HuH-7.5 (cell line): ENCODE measurements at regions not wholly inside any gene's neighbourhood (a gene's known extent, or its start where the extent isn't known, plus 50 kb on each side); places are given as distances from the start of the nearest gene placed in this dataset.

Source experiments
- DNase-seq: peaks from one replicate; pipeline ENCODE4 v3.0.0; 2011; ENCODE audit warnings: low spot score

DNA sequence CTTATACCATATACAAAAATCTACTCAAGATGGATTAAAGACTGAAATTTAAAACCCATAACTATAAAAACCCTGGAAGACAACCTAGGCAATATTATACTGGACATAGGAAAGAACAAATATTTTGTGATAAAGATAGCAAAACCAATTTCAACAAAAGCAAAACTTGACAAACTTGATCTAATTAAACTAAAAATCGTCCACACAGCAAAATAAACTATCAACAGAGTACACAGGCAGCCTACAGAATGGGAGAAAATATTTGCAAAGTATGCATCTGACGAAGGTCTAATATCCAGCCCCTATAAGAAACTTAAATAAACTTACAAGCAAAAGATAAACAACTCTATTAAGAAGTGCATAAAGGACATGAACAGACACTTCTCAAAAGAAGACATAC lies 240.1 kb downstream of the HGF start:
- DNase-seq, result no peak

DNA sequence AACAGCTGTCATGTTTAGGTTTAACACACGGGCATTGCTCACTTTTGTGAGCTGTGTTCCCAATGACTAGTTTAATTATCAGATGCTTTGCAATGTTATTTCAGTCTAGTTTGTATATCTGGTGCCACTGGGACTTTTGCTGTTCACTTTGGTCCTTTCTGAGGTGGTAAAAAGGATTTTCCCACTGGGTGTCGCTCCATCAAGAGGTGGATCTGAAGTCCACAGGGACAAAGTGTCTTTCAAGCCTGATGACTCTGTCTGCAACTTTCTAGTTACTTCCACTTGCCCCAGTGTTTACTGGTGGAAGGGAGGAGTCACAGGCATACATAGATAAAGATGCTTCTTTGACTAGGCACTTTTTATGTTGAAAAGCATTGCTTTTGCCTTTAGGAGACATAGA lies 242.2 kb downstream of the HGF start:
- no peak for DNase-seq

DNA sequence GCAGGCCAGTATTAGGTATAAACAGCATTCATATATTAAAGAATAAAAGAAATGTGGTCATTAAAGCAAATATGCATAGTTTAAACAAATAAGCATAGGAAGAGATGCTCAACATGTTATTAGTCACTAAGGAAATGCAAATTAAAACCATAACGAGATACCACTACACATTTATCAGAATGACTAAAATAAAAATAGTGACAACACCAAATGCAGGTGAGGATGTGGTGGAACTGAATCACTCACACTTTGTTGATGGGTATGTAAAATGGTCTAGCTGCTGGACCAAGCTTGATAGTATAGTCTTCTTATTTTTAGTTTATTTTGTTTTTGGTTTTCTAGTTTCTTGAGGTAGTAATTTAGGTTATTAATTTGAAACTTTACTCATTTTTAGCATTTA lies 242.9 kb downstream of the HGF start:
- DNase-seq, result no peak

DNA sequence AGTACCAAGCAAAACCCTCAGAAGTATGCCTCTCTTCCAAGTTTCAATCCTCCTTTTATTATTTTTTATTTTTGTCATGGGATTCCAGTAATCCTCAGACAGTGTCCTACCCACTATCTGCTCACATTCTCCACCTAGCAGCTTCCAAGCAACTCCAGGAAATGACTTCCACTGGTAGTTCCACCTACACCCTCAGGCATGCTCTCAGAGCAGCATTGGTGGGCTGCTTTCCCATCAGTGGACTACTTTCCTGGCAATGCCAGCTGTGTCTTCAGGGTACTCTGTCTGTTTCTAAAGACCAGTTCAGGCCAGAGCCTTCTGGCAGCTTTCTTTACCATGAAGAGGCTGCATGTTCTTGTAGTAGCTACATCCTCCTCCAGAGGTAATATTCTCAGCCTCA lies 244.0 kb downstream of the HGF start:
- no peak for DNase-seq

- no peak for DNase-seq
These were observed 250.0 kb downstream of the HGF start for GRCh38 chr7:81519886-81520285.

GRCh38 chr7:81516898-81517297 lies 252.9 kb downstream of the HGF start:
- no peak for DNase-seq

DNA sequence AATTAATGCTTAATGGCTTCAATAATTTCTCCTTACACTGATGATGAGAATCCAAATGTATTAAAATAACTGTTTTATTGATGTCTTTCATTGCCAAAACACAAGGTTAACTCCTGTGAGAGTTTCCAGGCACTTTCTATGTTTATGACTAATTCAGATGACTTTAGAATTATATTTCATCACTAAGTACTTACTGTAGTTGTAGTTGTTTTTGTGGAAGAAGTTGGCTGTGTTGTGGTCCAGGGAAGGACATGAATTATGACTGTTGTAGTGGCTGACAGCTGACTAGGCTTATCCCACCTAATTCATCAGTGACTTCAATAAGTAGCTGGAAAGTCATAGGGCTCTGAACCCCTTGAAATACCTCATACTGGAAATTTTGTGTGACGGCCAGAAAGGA lies 254.8 kb downstream of the HGF start:
- DNase-seq, result no peak

- no peak for DNase-seq
These were observed 255.3 kb downstream of the HGF start for GRCh38 chr7:81514546-81514945.

GRCh38 chr7:81510122-81510521 lies 259.7 kb downstream of the HGF start:
- no peak for DNase-seq

DNA sequence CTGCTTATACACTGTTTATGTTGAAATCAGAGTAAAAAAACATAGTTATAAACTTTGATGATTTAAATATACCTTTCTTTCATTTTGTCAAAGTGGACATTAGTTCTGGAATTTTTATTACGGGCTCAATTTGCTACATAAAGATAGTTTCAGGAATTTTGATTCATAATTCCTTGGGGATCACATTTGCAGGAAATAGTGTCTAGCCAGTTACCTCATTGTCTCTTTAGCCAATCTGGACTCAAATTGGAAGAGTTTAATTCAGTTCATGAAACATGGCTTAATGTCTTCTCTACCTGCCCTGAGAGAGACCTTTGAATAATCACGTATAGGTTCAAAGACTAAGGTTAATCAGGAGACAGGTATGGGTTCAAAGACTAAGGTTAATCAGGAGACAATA lies 262.6 kb downstream of the HGF start:
- DNase-seq, result no peak

DNA sequence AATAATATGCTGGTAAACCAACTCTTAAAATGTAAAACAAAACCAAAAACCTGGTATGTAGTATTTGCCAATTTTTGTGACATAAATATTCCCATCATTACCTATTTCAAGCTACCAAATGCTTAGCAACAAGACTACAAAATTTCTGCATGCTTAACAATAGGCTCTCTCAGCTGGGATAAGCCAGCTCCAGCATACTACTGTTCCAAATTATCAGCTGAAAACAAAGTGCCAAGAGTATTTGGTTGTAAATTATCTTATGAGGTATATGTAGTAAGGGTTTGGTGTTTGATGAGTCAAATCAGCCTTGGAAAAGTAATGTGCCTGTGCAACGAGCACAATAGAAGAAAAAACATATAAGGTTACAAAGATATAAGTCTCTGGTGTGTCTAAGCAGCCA lies 263.2 kb downstream of the HGF start:
- DNase-seq, result no peak

DNA sequence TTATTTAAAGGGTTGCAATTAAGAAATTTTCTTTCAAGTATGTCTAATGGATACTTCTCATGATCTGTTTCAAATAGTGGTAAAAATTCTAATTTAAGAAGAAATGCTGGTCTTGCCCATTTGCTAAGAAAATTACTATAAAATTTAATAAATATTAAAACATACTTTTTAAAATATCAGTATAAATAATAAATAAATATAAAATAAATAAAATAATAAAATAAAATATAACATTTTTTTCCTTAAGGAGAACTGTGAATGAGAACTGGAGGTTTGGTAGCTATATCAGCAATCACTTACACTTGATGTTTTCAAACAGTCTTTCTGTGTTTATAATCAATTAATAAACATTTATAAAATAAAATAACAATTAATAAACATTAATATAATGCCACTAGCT lies 266.1 kb downstream of the HGF start:
- DNase-seq, result no peak

GRCh38 chr7:81503336-81503735 lies 266.5 kb downstream of the HGF start:
- DNase-seq, result no peak

- no peak for DNase-seq
These were observed 268.6 kb downstream of the HGF start for GRCh38 chr7:81501220-81501619.

DNA sequence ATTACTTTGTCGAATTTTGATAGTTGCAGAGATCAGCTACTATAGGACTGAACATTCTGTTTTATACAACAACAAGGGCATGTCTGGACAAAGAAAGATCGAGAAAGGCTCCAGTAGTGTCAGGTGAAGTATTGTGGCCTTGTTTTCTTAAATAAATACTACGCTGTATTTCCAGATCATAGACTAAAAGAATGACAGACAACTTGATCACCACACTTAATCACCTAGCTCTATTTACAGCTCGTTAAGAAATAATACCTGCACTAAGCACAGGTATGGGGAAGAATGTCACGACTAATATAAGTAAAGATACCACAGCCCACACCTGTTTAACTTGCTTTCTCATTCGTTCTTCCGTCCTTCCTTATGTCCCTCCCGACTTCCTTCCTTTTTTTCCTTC lies 269.2 kb downstream of the HGF start:
- DNase-seq, result no peak

- DNase-seq, result no peak
These were observed 270.4 kb downstream of the HGF start for GRCh38 chr7:81499262-81500116.

DNA sequence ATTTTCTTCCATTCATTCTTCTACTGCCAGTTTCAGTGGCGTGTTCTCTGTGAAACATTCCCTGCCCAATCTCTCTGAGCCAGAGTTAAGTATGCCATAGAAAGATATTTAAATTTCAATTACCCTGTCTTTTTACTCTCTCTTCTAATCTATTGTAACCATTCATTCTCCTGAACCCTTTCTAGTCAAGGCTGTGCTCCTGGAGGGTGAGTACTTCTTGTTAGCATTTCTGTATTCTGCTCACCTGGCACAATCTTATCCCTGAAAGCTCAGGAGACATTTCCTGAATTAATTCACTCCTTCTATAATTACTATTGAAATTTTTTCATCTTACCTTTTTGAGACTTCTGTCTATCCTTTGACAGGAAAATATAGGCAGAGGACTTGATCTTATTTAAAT lies 271.7 kb downstream of the HGF start:
- DNase-seq, result no peak

DNA sequence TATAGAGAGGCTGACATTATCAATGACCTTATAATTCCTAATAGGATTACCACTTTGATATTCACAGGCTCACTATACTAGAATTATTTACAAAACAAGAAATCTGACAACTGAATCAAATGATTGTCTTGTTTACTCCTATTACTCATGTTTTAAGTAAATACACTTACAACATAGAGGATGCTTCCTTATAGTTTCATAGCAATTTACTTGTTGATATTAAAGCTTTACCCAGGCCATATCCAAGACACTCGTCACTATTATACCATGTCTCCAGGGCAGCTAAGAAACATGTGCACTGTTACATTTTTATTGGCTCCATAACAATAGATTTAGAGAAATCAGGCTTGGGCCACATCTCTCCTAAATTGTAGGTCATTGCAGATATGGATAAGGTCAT lies 276.9 kb downstream of the HGF start:
- no peak for DNase-seq

DNA sequence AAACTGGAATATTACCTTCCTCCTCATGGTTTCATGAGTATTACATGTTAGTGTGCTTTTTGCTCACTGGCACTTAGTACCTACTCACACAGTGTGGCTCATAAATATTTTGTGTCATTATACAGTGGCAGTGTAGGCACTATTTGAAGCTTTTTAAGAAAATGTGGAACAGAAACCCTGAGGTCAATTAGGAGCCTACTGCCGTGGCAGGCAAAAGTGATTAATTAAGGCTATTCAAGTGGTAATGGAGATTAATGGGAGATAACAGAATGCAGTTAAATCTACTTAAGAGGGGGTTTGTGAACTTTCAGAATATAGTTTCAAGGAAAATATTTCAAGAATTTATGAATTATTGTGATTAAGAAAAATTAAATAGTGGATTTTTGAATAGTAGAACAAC lies 277.6 kb downstream of the HGF start:
- no peak for DNase-seq

DNA sequence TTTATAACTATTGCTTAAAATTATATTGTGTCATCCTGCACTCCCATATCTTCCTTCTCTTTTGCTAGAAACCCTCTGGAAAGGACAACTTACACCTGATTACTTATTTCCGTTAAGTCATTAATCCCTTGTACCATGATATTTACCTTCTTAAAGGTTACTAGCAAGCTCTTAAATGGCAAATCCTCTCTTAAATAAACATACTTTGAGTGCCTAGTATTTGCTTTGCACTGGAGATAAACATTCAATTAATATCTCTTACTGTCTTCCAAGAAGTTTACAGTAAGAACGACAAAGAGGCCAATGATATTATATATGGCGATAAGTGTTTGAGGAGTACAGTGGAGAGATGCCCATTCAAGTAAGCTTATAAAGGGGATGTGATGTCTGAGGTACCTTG lies 278.3 kb downstream of the HGF start:
- DNase-seq, result no peak

DNA sequence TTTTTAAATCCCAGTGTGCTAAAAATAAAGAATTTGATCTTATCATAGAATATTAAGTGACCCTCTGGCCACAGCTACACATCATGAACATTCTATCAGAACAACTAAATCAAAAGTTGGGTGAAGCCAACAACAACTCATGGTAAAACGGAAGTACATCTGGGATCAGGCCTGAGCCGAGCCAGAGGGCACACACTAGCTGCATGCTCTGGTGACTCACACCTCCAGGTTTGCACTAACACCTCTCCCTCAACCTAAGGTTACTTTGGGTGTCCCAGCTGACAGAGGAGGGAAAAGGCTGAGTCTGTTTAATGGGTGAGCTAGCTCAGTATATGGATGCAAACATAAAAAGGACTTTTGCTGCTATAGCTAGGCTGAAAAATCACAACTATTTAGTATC lies 281.6 kb downstream of the HGF start:
- DNase-seq, result no peak

- DNase-seq, result no peak
These were observed 282.3 kb downstream of the HGF start for GRCh38 chr7:81487516-81487915.

DNA sequence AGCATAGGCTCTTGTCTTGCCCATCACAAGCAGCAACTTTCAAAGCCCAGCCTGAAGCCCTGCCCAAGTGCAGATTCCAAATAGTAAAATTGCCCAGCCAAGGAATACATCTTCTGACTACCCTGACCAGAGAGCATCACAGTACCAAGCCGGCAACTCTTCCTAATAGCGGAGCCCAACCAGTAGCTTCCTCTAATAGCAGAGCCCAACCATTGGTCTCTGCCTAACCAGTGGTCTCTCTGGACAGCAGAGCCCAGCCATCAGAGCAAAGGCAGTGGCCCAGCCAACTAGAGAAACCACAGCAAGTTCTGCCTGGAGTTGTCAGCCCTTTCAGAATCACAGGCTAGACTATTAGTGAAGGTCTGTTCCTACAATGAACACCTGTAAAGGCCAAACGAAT lies 285.6 kb downstream of the HGF start:
- no peak for DNase-seq

DNA sequence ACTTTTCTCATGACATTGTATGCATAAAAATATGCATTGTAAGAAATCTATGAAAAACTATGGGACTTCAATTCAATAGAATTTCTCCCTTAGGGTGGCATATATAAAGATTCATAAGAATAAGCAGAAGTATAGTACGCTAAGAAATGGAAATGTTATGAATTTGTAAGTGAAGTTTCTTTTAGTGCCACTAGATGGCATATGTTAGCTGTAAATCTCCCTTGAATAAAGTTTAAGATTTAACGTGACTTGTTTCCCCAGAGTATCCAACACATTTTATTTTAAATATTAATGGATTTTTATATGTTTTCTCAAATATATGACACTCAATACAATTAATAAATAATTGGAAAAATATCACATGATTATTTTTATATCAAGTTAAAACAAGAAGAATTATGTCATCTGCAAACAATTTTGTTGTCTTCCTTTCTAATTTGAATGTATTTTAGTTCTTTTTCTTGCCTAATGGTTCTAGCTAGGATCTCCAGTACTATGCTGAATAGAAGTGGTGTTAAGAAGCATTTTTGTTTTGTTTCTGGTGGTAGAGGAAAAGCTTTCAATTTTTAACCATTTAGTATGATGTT lies 287.2 kb downstream of the HGF start:
- DNase-seq, result no peak
